ENCODE measurements at regions not wholly inside any gene's neighbourhood (a gene's known extent, or its start where the extent isn't known, plus 50 kb on each side); places are given as distances from the start of the nearest gene placed in this dataset.

DNA sequence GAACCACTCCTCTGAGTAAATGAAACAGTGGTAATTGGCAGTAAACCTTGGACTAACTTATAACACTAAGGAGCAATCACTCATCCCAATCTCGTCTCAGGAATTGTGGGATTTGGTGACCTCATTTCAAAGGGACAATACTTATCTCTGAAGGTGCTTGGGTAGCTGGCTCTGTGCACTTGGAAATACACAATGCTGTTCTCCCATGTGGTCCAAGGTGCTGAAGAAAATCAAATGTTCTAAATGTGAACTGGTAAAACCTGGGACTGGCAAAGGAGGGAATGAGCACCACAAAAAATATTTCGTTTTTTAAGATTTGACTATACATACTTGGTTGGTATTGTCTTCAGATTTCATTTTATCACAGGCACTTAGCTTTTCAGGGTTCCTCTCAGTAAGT, 1193.0 kb downstream of the SORCS1 start:
- TF ChIP-seq, protein P1, sequence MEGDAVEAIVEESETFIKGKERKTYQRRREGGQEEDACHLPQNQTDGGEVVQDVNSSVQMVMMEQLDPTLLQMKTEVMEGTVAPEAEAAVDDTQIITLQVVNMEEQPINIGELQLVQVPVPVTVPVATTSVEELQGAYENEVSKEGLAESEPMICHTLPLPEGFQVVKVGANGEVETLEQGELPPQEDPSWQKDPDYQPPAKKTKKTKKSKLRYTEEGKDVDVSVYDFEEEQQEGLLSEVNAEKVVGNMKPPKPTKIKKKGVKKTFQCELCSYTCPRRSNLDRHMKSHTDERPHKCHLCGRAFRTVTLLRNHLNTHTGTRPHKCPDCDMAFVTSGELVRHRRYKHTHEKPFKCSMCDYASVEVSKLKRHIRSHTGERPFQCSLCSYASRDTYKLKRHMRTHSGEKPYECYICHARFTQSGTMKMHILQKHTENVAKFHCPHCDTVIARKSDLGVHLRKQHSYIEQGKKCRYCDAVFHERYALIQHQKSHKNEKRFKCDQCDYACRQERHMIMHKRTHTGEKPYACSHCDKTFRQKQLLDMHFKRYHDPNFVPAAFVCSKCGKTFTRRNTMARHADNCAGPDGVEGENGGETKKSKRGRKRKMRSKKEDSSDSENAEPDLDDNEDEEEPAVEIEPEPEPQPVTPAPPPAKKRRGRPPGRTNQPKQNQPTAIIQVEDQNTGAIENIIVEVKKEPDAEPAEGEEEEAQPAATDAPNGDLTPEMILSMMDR (IDR thresholded peaks at IDR 0.05; ENCODE audit: control extremely low read depth in 1 of 3, insufficient read depth in 1 of 3, low read depth in 1 of 3, low read length in 3 of 3) = no peak
- no peak for TF ChIP-seq POLR2A (IDR thresholded peaks at IDR 0.05; ENCODE audit: control extremely low read depth in 1 of 2, low read depth in 2 of 2, low read length in 2 of 2)
- no peak for TF ChIP-seq HDAC2 (IDR thresholded peaks at IDR 0.05; ENCODE audit: borderline replicate concordance in 1 of 2, low read depth in 2 of 2, low read length in 2 of 2)
- TF ChIP-seq JUND (IDR thresholded peaks at IDR 0.05; ENCODE audit: low read length) = no peak
- no peak for TF ChIP-seq BRCA1 (IDR thresholded peaks at IDR 0.05; ENCODE audit: low read depth, low read length)
- no peak for TF ChIP-seq EP300 (IDR thresholded peaks at IDR 0.05; ENCODE audit: borderline replicate concordance in 1 of 2, low read depth in 2 of 2, low read length in 2 of 2)
